BJ (cell line): ENCODE measurements at regions not wholly inside any gene's neighbourhood (a gene's known extent, or its start where the extent isn't known, plus 50 kb on each side); places are given as distances from the start of the nearest gene placed in this dataset.

Source experiments
- CTCF ChIA-PET: fragments of 350-600 bp; formaldehyde crosslinking; extraction: SDS; loops from one replicate; lab custom pipeline; 2021; ENCODE audit warnings: antibody characterized with exemption, inconsistent platforms; lab: Yijun Ruan, JAX
- POLR2A ChIA-PET: fragments of 300-600 bp; sonication (Branson Sonifier 250); formaldehyde crosslinking; extraction: SDS; loops from one replicate; lab custom pipeline; 2021; ENCODE audit warnings: antibody characterized with exemption; lab: Charles Lee
- DNase-seq: peaks from one replicate; pipeline ENCODE4 v3.0.0-alpha.2; 2011; ENCODE audit warnings: low read depth
- H3K27me3 ChIP-seq: 2 replicates; pipeline ENCODE4 v1.6.0; 2011; ENCODE audit warnings: low read length; ENCODE audit not compliant: control insufficient read depth, insufficient read depth
- H3K36me3 ChIP-seq: 2 replicates; pipeline ENCODE4 v1.5.1; 2011; ENCODE audit warnings: low read length; ENCODE audit not compliant: control insufficient read depth, insufficient read depth
- H3K4me3 ChIP-seq: 2 replicates; pipeline ENCODE4 v1.5.1; 2011; ENCODE audit warnings: low read depth, mild to moderate bottlenecking, control low read depth, low read length
- CTCF ChIP-seq: IDR thresholded peaks from 2 replicates; pipeline ENCODE4 v1.5.1; 2011; ENCODE audit warnings: low read depth, mild to moderate bottlenecking, control low read depth, inconsistent platforms, low read length, moderate library complexity; ENCODE audit not compliant: insufficient read depth

GRCh38 chr13:62524061-62524460 lies 1108.4 kb upstream of the PCDH20 start:
- ChIA-PET POLR2A (no interaction called here), CTCF (no interaction called here)
- TF ChIP-seq CTCF: no peak
- no peaks in the 10 kb centered on the region for H3K27me3 ChIP-seq
- no peak overlapping the region for H3K4me3 ChIP-seq
- DNase-seq: no peak
- no peaks in the 10 kb centered on the region for H3K36me3 ChIP-seq

- CTCF ChIA-PET: no interaction called here
Measured at GRCh38 chr13:62512194-62513141, 1096.8 kb upstream of the PCDH20 start.

GRCh38 chr13:62510906-62511655 lies 1095.4 kb upstream of the PCDH20 start:
- no peak overlapping the region for H3K4me3 ChIP-seq
- H3K36me3 ChIP-seq: no peaks in the 10 kb centered on the region
- POLR2A ChIA-PET: no interaction called here
- H3K27me3 ChIP-seq: no peaks in the 10 kb centered on the region
- DNase-seq: no peak
- no peak for TF ChIP-seq CTCF
- CTCF ChIA-PET: no interaction called here

More at GRCh38 chr13:62512194-62513141, 1096.8 kb upstream of the PCDH20 start:
- H3K36me3 ChIP-seq: no peaks in the 10 kb centered on the region
- POLR2A ChIA-PET: no interaction called here
- peak; percentile 50 for TF ChIP-seq CTCF
- H3K27me3 ChIP-seq: no peaks in the 10 kb centered on the region
- DNase-seq: no peak
- no peak overlapping the region for H3K4me3 ChIP-seq

GRCh38 chr13:62502588-62502987 lies 1086.9 kb upstream of the PCDH20 start:
- CTCF ChIA-PET: no interaction called here
- H3K27me3 ChIP-seq: no peaks in the 10 kb centered on the region
- H3K4me3 ChIP-seq: no peak overlapping the region
- no peak for TF ChIP-seq CTCF
- no peaks in the 10 kb centered on the region for H3K36me3 ChIP-seq
- DNase-seq: no peak
- POLR2A ChIA-PET: no interaction called here

- ChIA-PET CTCF (no interaction called here), POLR2A (no interaction called here)
- no peaks in the 10 kb centered on the region for H3K36me3 ChIP-seq
Measured at GRCh38 chr13:62489731-62490130, 1074.1 kb upstream of the PCDH20 start.

More at GRCh38 chr13:62489731-62490130, 1074.1 kb upstream of the PCDH20 start:
- TF ChIP-seq CTCF: no peak
- no peak for DNase-seq
- no peak overlapping the region for H3K4me3 ChIP-seq
- no peaks in the 10 kb centered on the region for H3K27me3 ChIP-seq
